ENCODE measurements at regions not wholly inside any gene's neighbourhood (a gene's known extent, or its start where the extent isn't known, plus 50 kb on each side); places are given as distances from the start of the nearest gene placed in this dataset.
"Not testable (repeated sequence)": the region's sequence is repeated elsewhere in the genome, so short reads cannot be mapped to it uniquely, and the experiment has no call there.

- H2BK12ac ChIP-seq (ENCODE audit: low read length); H2BK5ac ChIP-seq (ENCODE audit: low read depth, low read length, poor library complexity); H3K27ac ChIP-seq (ENCODE audit: low read depth, low read length); H3K4me1 ChIP-seq (ENCODE audit: control insufficient read depth in 1 of 2, insufficient read depth in 2 of 2, low read length in 2 of 2); H4K12ac ChIP-seq (ENCODE audit: low read depth, low read length); H3K4me2 ChIP-seq (ENCODE audit: low read length); DNase-seq; H3K14ac ChIP-seq (ENCODE audit: low read length); H3K36me3 ChIP-seq (ENCODE audit: control insufficient read depth in 1 of 2, insufficient read depth in 2 of 2, low read length in 2 of 2); H2AFZ ChIP-seq (ENCODE audit: insufficient read depth, low read length, poor library complexity); H3K79me1 ChIP-seq (ENCODE audit: low read length); H3K18ac ChIP-seq (ENCODE audit: low read length); H4K91ac ChIP-seq (ENCODE audit: low read depth, low read length); H4K8ac ChIP-seq (ENCODE audit: low read depth, low read length); H3K79me2 ChIP-seq (ENCODE audit: control insufficient read depth, insufficient read depth, low read length, poor library complexity); H2AK5ac ChIP-seq (ENCODE audit: low read length); H3K9ac ChIP-seq (ENCODE audit: low read length); H3K4ac ChIP-seq (ENCODE audit: low read depth, low read length); H3K27me3 ChIP-seq (ENCODE audit: insufficient read depth, low read length); H2BK120ac ChIP-seq (ENCODE audit: insufficient read depth, low read length, poor library complexity); H3K23ac ChIP-seq (ENCODE audit: low read length); H3K4me3 ChIP-seq (ENCODE audit: low read depth, low read length): not testable (repeated sequence)
- WGBS (ENCODE audit: extremely low coverage, insufficient coverage, insufficient read length), result no CpG with 5 or more reads among the region's 6 CpGs
- H3K9me3 ChIP-seq (ENCODE audit: insufficient read depth, low read depth, low read length), result peaks cover 12% of the 10 kb centered on the region
These were observed 658.9 kb downstream of the TMEM121 start for GRCh38 chr14:106185174-106185836.

- WGBS (ENCODE audit: extremely low coverage, insufficient coverage, insufficient read length), result no CpG with 5 or more reads among the region's 4 CpGs
- Histone ChIP-seq H3K4me2 (ENCODE audit: low read length) (no peak overlapping the region), H3K14ac (ENCODE audit: low read length) (no peak overlapping the region), H2BK12ac (ENCODE audit: low read length) (no peak overlapping the region), H3K9ac (ENCODE audit: low read length) (no peak overlapping the region), H3K4me3 (ENCODE audit: low read depth, low read length) (no peak overlapping the region), H3K36me3 (ENCODE audit: control insufficient read depth in 1 of 2, insufficient read depth in 2 of 2, low read length in 2 of 2) (no peaks in the 10 kb centered on the region), H2AFZ (ENCODE audit: insufficient read depth, low read length, poor library complexity) (no peak overlapping the region), H4K8ac (ENCODE audit: low read depth, low read length) (no peak overlapping the region), H3K9me3 (ENCODE audit: insufficient read depth, low read depth, low read length) (peaks cover 12% of the 10 kb centered on the region), H3K18ac (ENCODE audit: low read length) (no peak overlapping the region), H3K4ac (ENCODE audit: low read depth, low read length) (no peak overlapping the region), H3K27ac (ENCODE audit: low read depth, low read length) (no peak overlapping the region), H4K12ac (ENCODE audit: low read depth, low read length) (no peak overlapping the region), H3K23ac (ENCODE audit: low read length) (no peak overlapping the region), H3K79me2 (ENCODE audit: control insufficient read depth, insufficient read depth, low read length, poor library complexity) (no peaks in the 10 kb centered on the region), H4K91ac (ENCODE audit: low read depth, low read length) (no peak overlapping the region), H2AK5ac (ENCODE audit: low read length) (no peak overlapping the region), H3K4me1 (ENCODE audit: control insufficient read depth in 1 of 2, insufficient read depth in 2 of 2, low read length in 2 of 2) (no peaks in the 10 kb centered on the region), H2BK120ac (ENCODE audit: insufficient read depth, low read length, poor library complexity) (no peak overlapping the region), H3K79me1 (ENCODE audit: low read length) (no peaks in the 10 kb centered on the region), H3K27me3 (ENCODE audit: insufficient read depth, low read length) (no peaks in the 10 kb centered on the region), H2BK5ac (ENCODE audit: low read depth, low read length, poor library complexity) (no peak overlapping the region)
- no peak for DNase-seq
These were observed 659.5 kb downstream of the TMEM121 start for GRCh38 chr14:106185837-106186233.

- H3K18ac ChIP-seq (ENCODE audit: low read length), result no peak overlapping the region
- no peak for DNase-seq
- no peaks in the 10 kb centered on the region for H3K27me3 ChIP-seq (ENCODE audit: insufficient read depth, low read length)
- H3K4me3 ChIP-seq (ENCODE audit: low read depth, low read length), result no peak overlapping the region
- no peak overlapping the region for H2BK12ac ChIP-seq (ENCODE audit: low read length)
- H3K4me2 ChIP-seq (ENCODE audit: low read length), result no peak overlapping the region
- H3K9ac ChIP-seq (ENCODE audit: low read length), result no peak overlapping the region
- H2AFZ ChIP-seq (ENCODE audit: insufficient read depth, low read length, poor library complexity), result no peak overlapping the region
- no peak overlapping the region for H4K91ac ChIP-seq (ENCODE audit: low read depth, low read length)
- no peak overlapping the region for H4K8ac ChIP-seq (ENCODE audit: low read depth, low read length)
- no peak overlapping the region for H2AK5ac ChIP-seq (ENCODE audit: low read length)
- no peak overlapping the region for H2BK120ac ChIP-seq (ENCODE audit: insufficient read depth, low read length, poor library complexity)
- no peak overlapping the region for H3K14ac ChIP-seq (ENCODE audit: low read length)
- no peak overlapping the region for H3K23ac ChIP-seq (ENCODE audit: low read length)
- H4K12ac ChIP-seq (ENCODE audit: low read depth, low read length), result no peak overlapping the region
- no peaks in the 10 kb centered on the region for H3K36me3 ChIP-seq (ENCODE audit: control insufficient read depth in 1 of 2, insufficient read depth in 2 of 2, low read length in 2 of 2)
- WGBS (ENCODE audit: extremely low coverage, insufficient coverage, insufficient read length), result no CpG with 5 or more reads among the region's 3 CpGs
- no peaks in the 10 kb centered on the region for H3K79me1 ChIP-seq (ENCODE audit: low read length)
- H3K4ac ChIP-seq (ENCODE audit: low read depth, low read length), result no peak overlapping the region
- no peaks in the 10 kb centered on the region for H3K79me2 ChIP-seq (ENCODE audit: control insufficient read depth, insufficient read depth, low read length, poor library complexity)
- peaks cover 11% of the 10 kb centered on the region for H3K9me3 ChIP-seq (ENCODE audit: insufficient read depth, low read depth, low read length)
- H3K27ac ChIP-seq (ENCODE audit: low read depth, low read length), result no peak overlapping the region
- no peaks in the 10 kb centered on the region for H3K4me1 ChIP-seq (ENCODE audit: control insufficient read depth in 1 of 2, insufficient read depth in 2 of 2, low read length in 2 of 2)
- H2BK5ac ChIP-seq (ENCODE audit: low read depth, low read length, poor library complexity), result no peak overlapping the region
These were observed 660.8 kb downstream of the TMEM121 start for GRCh38 chr14:106187216-106187615.

- not testable (repeated sequence) for H2AFZ ChIP-seq (ENCODE audit: insufficient read depth, low read length, poor library complexity); H3K18ac ChIP-seq (ENCODE audit: low read length); H3K9me3 ChIP-seq (ENCODE audit: insufficient read depth, low read depth, low read length); H3K14ac ChIP-seq (ENCODE audit: low read length); H3K4me3 ChIP-seq (ENCODE audit: low read depth, low read length); H2BK120ac ChIP-seq (ENCODE audit: insufficient read depth, low read length, poor library complexity); DNase-seq; H2BK5ac ChIP-seq (ENCODE audit: low read depth, low read length, poor library complexity); H2AK5ac ChIP-seq (ENCODE audit: low read length); H3K27me3 ChIP-seq (ENCODE audit: insufficient read depth, low read length); H2BK12ac ChIP-seq (ENCODE audit: low read length); H3K27ac ChIP-seq (ENCODE audit: low read depth, low read length); H3K4me2 ChIP-seq (ENCODE audit: low read length); H3K79me2 ChIP-seq (ENCODE audit: control insufficient read depth, insufficient read depth, low read length, poor library complexity); H3K9ac ChIP-seq (ENCODE audit: low read length); H4K91ac ChIP-seq (ENCODE audit: low read depth, low read length); H4K8ac ChIP-seq (ENCODE audit: low read depth, low read length); H3K79me1 ChIP-seq (ENCODE audit: low read length); H3K36me3 ChIP-seq (ENCODE audit: control insufficient read depth in 1 of 2, insufficient read depth in 2 of 2, low read length in 2 of 2); H4K12ac ChIP-seq (ENCODE audit: low read depth, low read length); H3K4ac ChIP-seq (ENCODE audit: low read depth, low read length); H3K23ac ChIP-seq (ENCODE audit: low read length); H3K4me1 ChIP-seq (ENCODE audit: control insufficient read depth in 1 of 2, insufficient read depth in 2 of 2, low read length in 2 of 2)
These were observed 666.3 kb downstream of the TMEM121 start for GRCh38 chr14:106192701-106193100.
